GM13976 (cell line): ENCODE measurements at regions not wholly inside any gene's neighbourhood (a gene's known extent, or its start where the extent isn't known, plus 50 kb on each side); places are given as distances from the start of the nearest gene placed in this dataset.

Source experiments
- DNase-seq: peaks from one replicate; pipeline ENCODE4 v3.0.0; 2012; ENCODE audit warnings: low spot score
- CTCF ChIP-seq: IDR thresholded peaks from 2 replicates; pipeline ENCODE4 v1.5.1; 2012; ENCODE audit warnings: borderline replicate concordance, mild to moderate bottlenecking; ENCODE audit not compliant: insufficient read depth; ENCODE audit errors: extremely low read depth, missing control alignments, control extremely low read depth
- in situ Hi-C: fragments of 300-500 bp; cut with MboI; formaldehyde crosslinking; loops from one replicate; pipeline ENCODE4 v1.12.0; 2022; ENCODE audit warnings: low sequenced_read_pairs, mixed read lengths, inconsistent platforms; ENCODE audit not compliant: unreplicated experiment

- in situ Hi-C loops = no loop called here
- no peak for DNase-seq
Measured at GRCh38 chr4:107213410-107213809, 177.3 kb upstream of the DKK2 start.

GRCh38 chr4:107212565-107212964 lies 176.5 kb upstream of the DKK2 start:
- in situ Hi-C loops = no loop called here
- no peak for DNase-seq
- no peak for TF ChIP-seq CTCF

More at GRCh38 chr4:107213410-107213809, 177.3 kb upstream of the DKK2 start:
- TF ChIP-seq CTCF = no peak

- DNase-seq = no peak
- in situ Hi-C loops = no loop called here
Measured at GRCh38 chr4:107210450-107211239, 174.5 kb upstream of the DKK2 start.

GRCh38 chr4:107203733-107204132 lies 167.6 kb upstream of the DKK2 start:
- DNase-seq = no peak
- TF ChIP-seq CTCF = no peak
- in situ Hi-C loops = no loop called here

More at GRCh38 chr4:107210450-107211239, 174.5 kb upstream of the DKK2 start:
- no peak for TF ChIP-seq CTCF

- DNase-seq = no peak
- TF ChIP-seq CTCF = no peak
- in situ Hi-C loops = no loop called here
Measured at GRCh38 chr4:107202744-107203143, 166.6 kb upstream of the DKK2 start.

- no peak for TF ChIP-seq CTCF
- DNase-seq = no peak
- in situ Hi-C loops = loop anchor here (25.0 kb wide), 1 partner anchor 835 kb away; the partner anchor contains the start of gene GIMD1
Measured at GRCh38 chr4:107197121-107197520, 161.0 kb upstream of the DKK2 start.

GRCh38 chr4:107196312-107196711 lies 160.2 kb upstream of the DKK2 start:
- TF ChIP-seq CTCF = no peak
- in situ Hi-C loops = loop anchor here (25.0 kb wide), 1 partner anchor 834 kb away; the partner anchor contains the start of gene GIMD1

More at GRCh38 chr4:107196312-107196711, 160.2 kb upstream of the DKK2 start:
- DNase-seq = no peak
